Stimulated activated CD4-positive, alpha-beta T cell treated with anti-CD3 and anti-CD28 coated beads, Interleukin-1b, Interleukin-23, amount 100 ng/mL, for 1 hour (primary cell): ENCODE measurements at regions not wholly inside any gene's neighbourhood (a gene's known extent, or its start where the extent isn't known, plus 50 kb on each side); places are given as distances from the start of the nearest gene placed in this dataset.

Experiments
- DNase-seq, 2 donors: peaks; one replicate each; pipeline ENCODE4 v3.0.0-alpha.2; 2020; ENCODE audit warnings: low read depth in 2 of 2

DNA sequence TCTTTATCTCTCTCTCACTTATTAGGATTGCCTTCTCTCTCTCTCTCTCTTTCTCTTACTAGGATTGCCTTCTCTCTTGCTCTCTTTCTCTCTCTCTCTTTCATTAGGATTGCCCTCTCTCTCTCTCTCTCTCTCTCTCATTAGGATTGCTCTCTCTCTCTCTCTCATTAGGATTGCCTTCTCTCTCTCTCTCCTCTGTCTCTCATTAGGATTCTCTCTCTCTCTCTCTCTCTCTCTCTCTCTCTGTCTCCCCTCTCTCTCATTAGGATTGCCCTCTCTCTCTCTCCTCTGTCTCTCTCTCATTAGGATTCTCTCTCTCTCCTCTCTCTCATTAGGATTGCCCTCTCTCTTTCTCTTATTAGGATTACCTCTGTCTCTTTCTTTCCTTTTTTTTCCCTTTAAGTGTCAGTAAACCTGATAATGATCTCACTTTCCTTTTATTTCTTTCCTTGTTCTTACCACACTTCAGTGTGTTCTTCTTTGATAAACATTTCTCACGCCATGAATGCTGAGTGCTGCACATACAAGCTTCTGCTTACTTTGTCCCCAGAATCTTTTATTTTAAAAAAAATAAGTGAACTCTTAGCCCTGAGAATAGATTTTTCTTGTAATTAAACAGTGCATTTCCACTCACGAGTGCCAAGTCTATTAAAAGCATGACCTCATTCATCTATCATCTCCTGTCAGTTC is 243.4 kb upstream of the TBC1D5 start:
- DNase-seq, result no peak

DNA sequence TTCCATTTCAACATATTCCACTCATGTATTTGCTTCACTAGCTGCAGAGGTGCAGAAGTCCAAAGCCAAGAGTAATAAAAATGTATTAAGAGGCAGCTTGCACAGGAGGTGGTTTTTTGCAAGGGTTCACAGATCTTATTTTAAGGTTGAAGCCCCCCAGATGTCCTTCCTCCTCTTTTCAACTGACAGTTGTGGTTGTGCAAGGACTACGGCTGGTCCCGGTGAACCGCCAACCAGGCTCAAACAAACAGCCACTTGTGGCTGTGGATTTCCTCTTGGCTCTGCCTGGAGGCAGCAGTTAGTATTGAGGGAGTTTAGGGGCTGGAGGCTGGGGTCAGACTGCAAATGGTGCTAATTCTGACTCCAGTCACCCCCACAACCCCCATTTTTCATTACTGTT is 240.7 kb upstream of the TBC1D5 start:
- DNase-seq, result no peak

DNA sequence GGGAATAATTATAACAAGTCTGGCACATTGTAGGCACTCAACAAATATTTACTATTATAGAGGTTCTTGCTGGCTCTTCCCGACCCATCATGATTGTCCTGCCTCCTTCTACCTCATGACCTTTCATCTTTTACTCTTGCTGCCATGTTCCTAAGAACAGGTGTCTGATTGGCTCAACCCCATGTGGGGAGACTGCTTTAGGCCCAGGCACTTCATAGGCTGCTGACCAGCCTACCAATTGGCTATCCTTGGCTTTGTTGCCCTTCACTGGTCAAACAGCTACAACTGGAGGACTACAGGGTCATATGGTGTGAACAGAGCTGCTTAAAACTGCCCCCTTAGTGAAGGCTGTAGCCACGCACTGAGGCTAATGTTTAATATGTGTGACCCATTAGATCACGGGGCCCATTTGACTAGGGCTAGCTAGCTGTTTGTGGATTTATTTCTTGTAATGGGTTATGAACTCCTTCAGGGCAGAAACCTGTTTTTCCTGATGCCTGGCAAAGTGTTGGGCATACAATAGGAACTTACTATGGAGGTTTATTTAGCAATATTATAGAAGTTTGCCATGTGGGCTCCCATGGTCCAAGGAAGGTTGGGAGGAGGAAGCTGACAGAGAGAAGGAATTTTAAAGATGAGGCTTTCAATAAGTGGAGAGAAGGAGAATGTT is 239.9 kb upstream of the TBC1D5 start:
- no peak for DNase-seq

DNA sequence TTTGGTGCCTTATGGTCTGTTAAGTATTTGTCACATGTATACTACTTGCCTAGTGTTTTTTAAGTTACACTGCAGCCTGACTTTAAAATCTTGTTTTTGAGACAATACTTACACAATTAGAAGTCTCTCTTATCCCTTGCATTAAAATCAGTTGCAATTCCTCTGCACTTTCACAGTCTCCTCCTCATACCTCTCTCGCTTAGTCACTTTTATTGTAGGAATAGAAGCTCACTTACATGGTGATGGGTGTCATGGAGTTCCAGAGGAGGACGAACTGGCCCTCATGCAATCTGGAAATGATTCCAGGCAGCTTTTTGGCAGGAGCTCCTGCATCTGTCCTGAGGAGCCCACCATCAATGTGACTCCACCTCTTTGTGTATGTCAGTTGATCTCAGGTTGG is 238.4 kb upstream of the TBC1D5 start:
- DNase-seq, result no peak

DNA sequence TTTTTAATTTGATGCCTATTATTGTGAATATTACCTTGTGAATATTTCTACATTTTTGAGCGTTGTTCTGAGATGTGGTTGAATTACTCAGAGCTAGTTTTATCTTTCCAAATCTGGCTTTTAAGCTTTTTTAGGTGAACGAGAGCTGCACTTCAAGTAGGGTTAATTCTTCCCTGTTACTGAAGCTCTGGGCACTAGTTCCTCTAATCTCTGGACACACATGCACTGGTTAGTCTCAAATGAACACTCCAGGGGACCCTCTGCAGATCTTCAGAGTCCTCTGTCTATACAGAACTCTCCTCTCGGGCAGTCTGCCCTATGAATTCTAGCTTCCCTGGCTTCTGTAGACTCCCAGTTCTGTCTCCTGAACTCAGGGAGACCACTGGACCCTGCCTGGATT is 237.5 kb upstream of the TBC1D5 start:
- DNase-seq, result no peak

DNA sequence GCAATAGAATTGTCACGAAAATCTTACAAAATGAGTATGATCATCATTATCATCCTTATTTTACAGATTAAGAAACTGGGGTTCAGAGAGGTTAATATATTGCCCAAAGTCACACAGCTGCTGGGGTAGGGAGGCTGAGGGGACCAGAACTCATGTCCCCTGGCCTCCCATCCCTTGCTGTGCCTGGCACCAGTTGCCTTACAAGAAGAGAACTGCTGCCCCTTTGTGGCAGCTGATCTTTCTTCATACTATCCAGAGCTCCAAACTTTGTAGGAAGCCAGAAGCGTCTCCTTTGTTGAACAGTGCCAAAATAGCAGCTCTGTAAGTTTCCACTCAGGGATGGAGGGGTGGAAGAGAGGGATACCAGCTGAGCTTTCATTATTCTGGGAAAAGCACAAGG is 236.8 kb upstream of the TBC1D5 start:
- no peak for DNase-seq

DNA sequence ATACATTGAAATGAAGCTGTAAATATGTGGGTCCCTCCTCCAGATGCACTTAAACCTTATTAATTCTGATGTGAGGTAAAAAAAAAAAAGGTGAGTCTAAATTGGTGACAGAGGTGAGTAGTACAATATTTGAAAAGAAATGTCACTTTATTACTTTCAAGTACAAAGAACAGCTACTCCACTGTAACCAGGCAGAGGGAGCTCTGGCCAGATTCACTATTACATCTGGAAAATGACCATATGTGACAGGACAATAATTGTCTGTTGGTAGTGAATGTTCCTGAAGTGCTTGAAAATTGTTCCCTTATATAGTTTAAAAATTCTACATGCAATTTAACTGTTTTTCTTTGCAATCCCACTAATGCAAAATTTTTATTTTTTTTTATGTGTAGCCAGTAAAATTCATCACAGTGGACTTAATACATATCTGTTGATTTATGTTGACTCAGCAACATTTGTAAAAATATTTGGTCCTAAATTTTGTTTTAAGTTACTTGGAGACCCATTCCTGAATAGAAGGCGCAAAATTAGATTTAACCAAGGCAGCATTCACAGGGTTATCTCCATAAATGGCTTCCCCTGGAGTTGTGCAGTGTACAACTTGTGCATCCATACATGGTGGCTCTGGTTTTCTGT is 231.9 kb upstream of the TBC1D5 start:
- no peak for DNase-seq

DNA sequence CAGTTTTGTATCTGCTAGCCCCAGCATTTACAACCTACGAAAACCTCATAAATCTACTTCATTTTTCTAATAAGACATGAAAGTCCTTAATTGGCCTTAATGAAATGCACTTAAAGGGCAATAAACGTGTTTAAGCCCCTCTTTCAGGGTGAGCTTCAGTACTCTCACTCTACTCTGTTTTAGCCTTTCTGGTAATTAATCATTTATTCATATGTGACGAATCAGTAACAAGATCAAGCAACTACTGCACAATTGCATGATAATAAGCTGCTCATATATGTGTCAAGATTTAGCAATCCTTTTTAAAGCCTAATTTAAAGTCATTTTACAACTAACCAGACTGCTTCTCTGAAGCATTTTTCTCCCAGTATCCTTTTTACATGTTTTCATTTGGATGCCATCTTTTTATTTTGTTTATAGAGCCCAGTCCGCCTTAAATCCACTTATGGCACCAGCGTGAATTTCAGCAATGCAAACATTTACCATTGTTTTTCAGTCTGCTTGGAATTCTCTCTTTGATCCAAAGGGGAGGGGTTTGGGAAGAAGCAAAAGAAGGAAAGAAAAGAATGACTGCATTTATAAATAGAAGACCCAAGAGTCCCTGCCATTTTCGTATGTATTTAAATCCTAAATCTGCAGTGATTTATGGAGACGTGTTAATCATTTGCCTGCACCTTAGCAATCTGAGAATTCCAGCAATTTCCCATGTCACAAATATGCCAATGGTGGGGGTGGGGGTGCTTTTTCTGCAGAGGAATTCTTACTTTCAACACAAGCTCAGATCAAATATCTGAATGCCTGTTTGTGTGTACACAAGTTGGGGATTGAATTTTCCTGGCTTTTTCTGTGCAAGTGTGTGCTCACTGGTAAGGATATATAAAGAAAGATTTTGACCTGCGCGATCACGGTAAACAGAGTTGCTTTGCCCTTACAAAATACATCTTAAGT is 230.8 kb upstream of the TBC1D5 start:
- no peak for DNase-seq

DNA sequence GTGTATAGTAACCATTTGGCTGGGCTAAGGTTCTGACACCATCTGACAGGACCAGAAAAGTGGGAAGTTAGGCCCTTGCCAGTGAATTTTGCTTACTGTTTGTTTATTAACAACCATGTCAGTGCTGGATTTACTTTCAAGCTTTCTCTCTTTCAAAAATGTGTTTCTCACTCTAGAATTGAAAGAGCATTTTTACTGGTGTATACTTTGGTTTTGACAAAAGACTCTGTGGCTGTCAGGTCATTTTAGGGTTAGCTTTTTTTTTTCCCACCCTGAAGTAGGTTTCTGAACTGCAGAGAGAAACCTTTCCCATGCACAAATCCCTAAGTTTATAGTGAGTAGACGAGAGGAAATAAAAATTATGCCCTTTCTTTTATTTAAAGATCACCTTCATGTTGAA is 230.0 kb upstream of the TBC1D5 start:
- no peak for DNase-seq

DNA sequence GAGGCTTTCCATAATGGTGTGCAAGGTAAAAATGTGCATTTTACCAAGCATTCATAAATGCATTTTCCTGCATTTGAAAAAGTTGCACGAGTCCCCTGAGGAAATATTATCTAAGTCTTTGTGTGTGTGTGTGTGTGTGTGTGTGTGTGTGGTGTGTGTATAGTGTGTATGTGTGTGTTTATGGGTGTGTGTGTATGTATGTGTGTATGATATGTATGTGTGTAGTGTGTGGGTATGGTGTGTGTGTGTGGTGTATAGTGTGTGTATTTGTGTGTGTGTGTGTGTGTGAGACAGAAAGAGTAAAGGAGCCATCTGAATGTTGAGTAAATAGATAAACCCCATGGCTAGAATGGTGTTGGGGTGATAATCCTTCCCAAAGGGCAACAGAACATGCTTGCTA is 229.6 kb upstream of the TBC1D5 start:
- no peak for DNase-seq

DNA sequence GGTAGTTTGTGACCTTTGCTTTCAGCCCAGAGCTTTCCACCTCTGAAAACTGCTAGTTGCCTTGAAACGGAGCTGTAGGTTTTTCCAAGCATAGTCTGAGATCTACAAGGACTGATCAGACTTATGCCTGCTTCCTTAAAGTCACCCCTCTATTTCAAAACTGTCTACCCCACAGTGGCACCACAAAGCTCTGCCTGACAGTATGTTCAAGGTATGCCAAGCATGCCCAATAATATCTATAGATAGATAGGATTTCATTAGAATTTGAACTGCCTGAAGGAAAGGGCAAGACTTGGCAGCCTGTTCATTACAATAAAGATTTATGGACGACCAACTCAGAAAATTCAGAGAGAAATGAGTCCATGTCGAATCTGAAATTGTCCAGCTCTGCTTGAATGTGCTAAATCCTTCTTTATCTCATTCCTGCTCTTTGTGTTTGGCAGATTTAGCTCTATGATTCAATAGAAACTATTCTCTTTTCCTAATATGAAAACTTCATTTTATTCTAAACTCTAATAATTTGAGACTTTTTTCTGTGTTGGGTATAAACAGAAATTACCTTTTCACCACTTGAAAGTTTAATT is 227.6 kb upstream of the TBC1D5 start:
- DNase-seq, result no peak

DNA sequence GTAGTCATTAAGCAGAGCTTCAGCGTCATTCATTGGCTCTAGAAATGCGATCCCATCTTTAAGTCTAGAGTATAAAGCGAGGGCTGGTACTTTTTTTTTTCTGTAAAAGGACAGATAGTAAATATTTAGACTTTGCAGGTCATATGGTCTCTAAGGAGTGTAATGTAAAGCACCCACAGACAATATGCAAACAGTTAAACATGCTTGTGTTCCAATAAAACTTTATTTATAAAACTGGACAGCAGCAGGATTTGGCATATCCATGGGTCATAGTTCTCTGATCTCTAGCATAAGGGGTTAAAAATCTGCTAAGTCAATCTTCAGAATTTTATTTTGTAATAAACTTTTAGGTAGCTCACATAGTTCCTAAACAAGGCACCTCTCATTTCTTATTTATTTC is 226.8 kb upstream of the TBC1D5 start:
- DNase-seq, result no peak

DNA sequence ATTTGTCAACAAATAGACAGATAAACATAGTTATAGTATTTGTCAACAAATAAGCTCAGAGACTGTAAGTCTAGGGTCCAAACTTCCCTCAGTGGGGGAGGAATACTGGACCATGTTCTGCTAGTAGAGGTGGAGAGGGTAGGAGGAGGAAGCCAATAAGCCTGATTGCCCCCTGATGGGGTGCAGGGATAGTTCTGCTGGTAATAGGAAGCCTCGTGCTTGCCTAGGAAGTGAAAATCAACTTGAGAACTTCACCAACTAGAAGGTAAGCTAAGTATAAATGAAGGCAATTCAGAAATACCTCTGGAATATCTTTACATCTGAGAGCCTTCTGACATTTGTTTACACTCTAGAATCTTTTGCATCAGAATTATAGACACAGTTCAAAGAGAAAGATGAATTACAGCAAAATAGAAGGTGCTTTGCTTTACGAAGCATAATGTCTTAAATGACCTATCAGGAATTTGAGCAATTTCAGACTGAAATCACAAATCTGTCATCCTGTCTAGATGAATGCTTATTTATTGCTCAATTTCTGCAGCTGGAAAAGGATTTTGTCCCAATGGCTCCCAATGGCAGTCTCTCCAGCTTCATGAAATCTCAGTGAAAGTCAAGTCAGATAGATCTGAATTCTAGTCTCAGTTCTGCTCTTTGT is 225.6 kb upstream of the TBC1D5 start:
- no peak for DNase-seq

DNA sequence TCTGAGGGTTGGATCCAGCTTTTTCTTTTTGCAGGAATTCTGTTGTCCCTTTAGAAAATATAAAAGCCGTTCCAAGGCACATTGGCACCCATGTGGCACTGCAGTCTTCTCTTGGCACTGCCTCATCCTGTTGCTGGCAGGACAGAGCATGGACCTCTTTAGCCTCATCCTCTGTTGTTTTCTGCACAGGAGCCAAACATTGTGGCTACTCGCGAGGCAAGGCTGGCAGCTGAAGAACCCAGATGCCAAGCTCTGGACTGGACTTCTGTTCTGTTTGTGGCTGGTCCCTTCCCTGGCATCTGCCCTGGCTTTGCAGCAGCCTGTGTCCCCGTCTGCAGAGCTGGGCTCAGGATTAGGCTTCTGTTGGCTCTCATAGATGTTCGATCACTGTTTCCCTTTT is 224.7 kb upstream of the TBC1D5 start:
- DNase-seq, result no peak

DNA sequence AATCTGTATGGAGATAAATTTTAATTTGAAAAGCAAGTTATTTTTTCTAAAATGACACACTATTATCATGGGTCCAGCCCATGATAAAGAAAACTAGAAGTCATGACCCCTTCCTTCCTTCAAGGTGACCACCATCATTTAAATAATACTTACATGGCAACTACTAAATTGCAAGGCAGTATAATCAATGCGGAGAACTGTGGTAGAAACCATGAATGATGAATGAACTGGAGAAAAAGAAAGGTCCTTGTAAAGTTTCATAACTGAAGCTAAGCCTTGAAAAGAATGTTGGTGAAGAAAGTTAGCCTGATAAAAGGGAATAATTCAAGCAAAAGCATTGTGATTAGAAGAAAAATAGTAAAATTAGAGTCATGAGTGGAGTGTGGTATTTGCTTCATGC is 222.9 kb upstream of the TBC1D5 start:
- no peak for DNase-seq

DNA sequence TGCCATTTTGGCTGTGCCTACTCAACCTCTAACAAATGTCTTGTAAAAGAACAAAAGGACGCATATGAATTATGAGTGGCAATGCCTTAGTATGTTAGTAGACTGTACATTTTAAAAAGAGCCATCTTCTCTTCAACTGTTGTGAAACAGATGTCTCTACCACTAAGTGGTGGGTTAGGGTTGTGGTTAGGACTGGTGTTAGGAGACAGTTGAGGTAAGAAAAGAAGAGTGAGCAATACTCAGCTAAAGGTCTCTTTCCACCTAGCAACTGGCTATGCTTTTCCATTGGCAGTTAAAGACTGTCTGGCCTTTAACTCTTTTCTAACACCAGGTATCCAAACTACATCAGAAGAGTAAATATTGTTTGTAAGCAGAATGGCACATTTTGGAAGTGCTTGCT is 221.7 kb upstream of the TBC1D5 start:
- no peak for DNase-seq

DNA sequence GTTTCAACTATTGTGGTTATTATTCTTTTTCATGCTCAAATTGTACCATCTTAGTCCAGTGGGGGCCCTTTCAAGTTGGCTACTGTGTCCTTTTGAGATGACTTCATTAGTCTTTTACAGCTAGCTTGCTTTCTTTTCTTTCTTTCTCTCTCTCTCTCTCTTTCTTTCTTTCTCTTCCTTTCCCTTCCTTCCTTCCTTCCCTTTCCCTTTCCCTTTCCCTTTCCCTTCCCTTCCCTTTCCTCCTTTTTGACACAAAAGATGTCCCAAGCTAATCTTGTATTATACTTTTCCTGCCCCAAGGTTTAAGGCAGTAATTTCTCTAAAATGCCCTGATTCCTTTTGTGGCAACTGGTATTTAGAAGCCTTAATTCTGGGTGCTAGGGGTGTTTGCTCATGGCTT is 213.0 kb upstream of the TBC1D5 start:
- no peak for DNase-seq

DNA sequence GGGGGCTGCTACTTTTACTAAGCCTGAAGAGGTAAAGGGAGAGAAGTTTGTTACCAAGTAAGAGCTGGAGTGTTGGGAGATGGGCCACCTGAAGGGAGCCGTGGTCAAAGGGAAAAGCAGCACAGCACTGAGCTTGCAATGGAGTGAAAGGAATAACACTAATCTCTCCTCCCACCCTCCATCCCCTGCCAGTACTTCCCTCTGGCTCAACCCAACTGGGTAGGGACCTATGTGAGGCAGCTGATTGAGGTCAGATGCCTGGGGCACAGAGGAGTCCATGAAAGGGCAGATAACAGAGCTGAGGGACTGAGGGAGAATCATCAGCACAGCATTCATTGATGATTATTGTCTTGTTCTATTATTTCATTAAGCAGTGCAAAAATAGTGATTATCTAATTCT is 212.4 kb upstream of the TBC1D5 start:
- no peak for DNase-seq

DNA sequence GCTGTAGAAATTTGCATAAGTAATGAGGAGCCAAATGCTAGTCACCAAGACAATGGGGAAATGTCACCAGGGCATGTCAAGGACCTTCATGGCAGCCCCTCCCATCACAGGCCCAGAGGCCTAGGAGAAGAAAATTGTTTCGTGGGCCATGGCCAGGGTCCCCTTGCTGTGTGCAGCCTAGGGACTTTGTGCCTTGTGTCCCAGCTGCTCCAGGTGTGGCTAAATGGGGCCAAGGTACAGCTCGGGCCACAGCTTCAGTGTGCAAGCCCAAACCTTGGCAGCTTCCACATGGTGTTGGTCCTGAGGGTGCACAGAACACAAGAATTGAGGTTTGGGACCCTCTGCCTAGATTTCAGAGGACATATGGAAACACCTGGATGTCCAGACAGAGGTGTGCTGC is 208.8 kb upstream of the TBC1D5 start:
- DNase-seq, result no peak

DNA sequence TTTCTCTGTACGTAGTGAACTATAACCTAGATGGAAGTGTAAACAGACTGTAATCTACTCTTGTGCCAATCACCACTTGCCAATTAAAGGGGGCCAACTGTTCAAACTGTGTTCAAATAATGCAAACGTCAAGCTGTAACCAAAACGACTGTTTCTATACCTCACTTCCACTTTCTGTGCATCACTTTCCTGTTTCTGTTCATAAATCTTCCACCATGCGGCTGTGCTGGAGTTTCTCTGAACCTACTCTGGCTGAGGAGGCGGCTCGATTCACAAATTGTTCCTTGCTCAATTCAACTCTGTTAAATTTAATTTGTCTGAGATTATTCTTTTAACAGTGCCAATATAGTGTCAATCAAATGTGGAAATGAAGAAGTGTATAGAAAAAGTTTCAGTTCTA is 206.7 kb upstream of the TBC1D5 start:
- DNase-seq, result no peak

DNA sequence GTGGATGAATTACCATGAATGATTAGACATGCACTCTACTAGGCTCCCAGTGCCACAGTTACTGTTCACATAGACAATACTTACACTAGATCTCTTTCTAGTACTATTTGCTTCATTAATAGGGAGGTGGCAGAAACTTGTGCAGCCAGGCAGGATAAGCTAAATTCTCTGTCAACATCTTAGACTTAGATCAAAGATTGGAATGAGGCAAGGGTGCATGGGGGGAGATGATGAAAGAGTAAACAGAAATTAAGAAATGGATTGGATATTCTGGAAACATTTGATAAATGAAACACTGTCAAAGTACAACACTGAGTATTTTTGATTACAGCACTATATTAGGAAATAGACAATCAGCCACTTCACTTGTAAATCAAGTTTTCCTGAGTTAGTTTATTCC is 205.4 kb upstream of the TBC1D5 start:
- DNase-seq, result no peak
